ENCODE measurements at regions not wholly inside any gene's neighbourhood (a gene's known extent, or its start where the extent isn't known, plus 50 kb on each side); places are given as distances from the start of the nearest gene placed in this dataset.

- Histone ChIP-seq H3K4me1 (ENCODE audit: insufficient read depth, low read length) (no peaks in the 10 kb centered on the region), H3K79me2 (ENCODE audit: insufficient read depth, low read length) (no peaks in the 10 kb centered on the region), H3K27ac (ENCODE audit: low read length) (no peak overlapping the region), H3K27me3 (ENCODE audit: insufficient read depth, low read length, poor library complexity) (no peaks in the 10 kb centered on the region), H3K4me3 (ENCODE audit: low read depth in 1 of 2, low read length in 2 of 2) (no peak overlapping the region), H3K9me3 (ENCODE audit: insufficient read depth, low read length, severe bottlenecking) (no peaks in the 10 kb centered on the region), H4K20me1 (ENCODE audit: insufficient read depth, low read length) (no peaks in the 10 kb centered on the region), H3K36me3 (ENCODE audit: insufficient read depth, low read length) (no peaks in the 10 kb centered on the region), H3K4me2 (ENCODE audit: insufficient read depth, low read length) (no peak overlapping the region), H2AFZ (ENCODE audit: low read depth, low read length) (no peak overlapping the region), H3K9ac (ENCODE audit: low read depth, low read length) (no peak overlapping the region)
- ATAC-seq (ENCODE audit: insufficient read depth, low read depth) (no peak), DNase-seq (no peak)
- no peak for TF ChIP-seq EZH2 (IDR thresholded peaks at IDR 0.05; ENCODE audit: borderline replicate concordance, low read depth, low read length, severe bottlenecking)
- TF ChIP-seq, protein P1, sequence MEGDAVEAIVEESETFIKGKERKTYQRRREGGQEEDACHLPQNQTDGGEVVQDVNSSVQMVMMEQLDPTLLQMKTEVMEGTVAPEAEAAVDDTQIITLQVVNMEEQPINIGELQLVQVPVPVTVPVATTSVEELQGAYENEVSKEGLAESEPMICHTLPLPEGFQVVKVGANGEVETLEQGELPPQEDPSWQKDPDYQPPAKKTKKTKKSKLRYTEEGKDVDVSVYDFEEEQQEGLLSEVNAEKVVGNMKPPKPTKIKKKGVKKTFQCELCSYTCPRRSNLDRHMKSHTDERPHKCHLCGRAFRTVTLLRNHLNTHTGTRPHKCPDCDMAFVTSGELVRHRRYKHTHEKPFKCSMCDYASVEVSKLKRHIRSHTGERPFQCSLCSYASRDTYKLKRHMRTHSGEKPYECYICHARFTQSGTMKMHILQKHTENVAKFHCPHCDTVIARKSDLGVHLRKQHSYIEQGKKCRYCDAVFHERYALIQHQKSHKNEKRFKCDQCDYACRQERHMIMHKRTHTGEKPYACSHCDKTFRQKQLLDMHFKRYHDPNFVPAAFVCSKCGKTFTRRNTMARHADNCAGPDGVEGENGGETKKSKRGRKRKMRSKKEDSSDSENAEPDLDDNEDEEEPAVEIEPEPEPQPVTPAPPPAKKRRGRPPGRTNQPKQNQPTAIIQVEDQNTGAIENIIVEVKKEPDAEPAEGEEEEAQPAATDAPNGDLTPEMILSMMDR (IDR thresholded peaks at IDR 0.05; ENCODE audit: borderline replicate concordance, extremely low read depth, low read length, poor library complexity, severe bottlenecking), result no peak
These were observed 73.6 kb upstream of the MAMDC2 start for GRCh38 chr9:69970001-69970533.

GRCh38 chr9:69971643-69972449, 71.8 kb upstream of the MAMDC2 start:
- Histone ChIP-seq H3K4me2 (ENCODE audit: insufficient read depth, low read length) (no peak overlapping the region), H3K4me1 (ENCODE audit: insufficient read depth, low read length) (no peaks in the 10 kb centered on the region), H4K20me1 (ENCODE audit: insufficient read depth, low read length) (no peaks in the 10 kb centered on the region), H3K9me3 (ENCODE audit: insufficient read depth, low read length, severe bottlenecking) (no peaks in the 10 kb centered on the region), H3K36me3 (ENCODE audit: insufficient read depth, low read length) (no peaks in the 10 kb centered on the region), H3K79me2 (ENCODE audit: insufficient read depth, low read length) (no peaks in the 10 kb centered on the region), H3K27me3 (ENCODE audit: insufficient read depth, low read length, poor library complexity) (no peaks in the 10 kb centered on the region), H3K27ac (ENCODE audit: low read length) (no peak overlapping the region), H3K9ac (ENCODE audit: low read depth, low read length) (no peak overlapping the region), H2AFZ (ENCODE audit: low read depth, low read length) (no peak overlapping the region), H3K4me3 (ENCODE audit: low read depth in 1 of 2, low read length in 2 of 2) (no peak overlapping the region)
- TF ChIP-seq, protein P1 (IDR thresholded peaks at IDR 0.05; ENCODE audit: borderline replicate concordance, extremely low read depth, low read length, poor library complexity, severe bottlenecking), result peak; percentile 81
- TF ChIP-seq EZH2 (IDR thresholded peaks at IDR 0.05; ENCODE audit: borderline replicate concordance, low read depth, low read length, severe bottlenecking), result no peak
- ATAC-seq (ENCODE audit: insufficient read depth, low read depth), result peak; percentile 74; the same call in 2 of the 3 replicates
- DNase-seq, result peak; percentile 51

DNA sequence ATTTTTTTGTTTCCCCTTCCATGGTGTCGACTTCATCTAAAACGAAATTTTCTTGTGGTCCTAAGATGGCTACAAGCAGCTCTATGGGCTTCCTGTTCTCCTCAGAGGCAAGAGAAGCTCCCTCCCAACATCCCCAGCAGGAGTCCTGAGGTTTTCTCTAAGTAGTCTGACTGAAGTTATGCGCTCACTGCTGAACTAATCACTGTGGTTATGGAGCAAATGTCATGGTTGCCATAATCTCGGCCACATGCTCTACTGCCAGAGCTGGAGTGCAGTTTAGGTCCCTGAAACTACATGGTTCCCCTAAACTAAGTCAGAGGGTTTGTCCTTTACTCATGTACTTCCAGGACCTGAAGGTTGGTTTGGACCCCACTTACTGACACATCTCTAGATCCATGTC, 68.0 kb upstream of the MAMDC2 start:
- DNase-seq, result no peak
- Histone ChIP-seq H3K9ac (ENCODE audit: low read depth, low read length) (no peak overlapping the region), H4K20me1 (ENCODE audit: insufficient read depth, low read length) (no peaks in the 10 kb centered on the region), H3K4me1 (ENCODE audit: insufficient read depth, low read length) (no peaks in the 10 kb centered on the region), H3K27ac (ENCODE audit: low read length) (no peak overlapping the region), H3K9me3 (ENCODE audit: insufficient read depth, low read length, severe bottlenecking) (no peaks in the 10 kb centered on the region), H3K36me3 (ENCODE audit: insufficient read depth, low read length) (no peaks in the 10 kb centered on the region), H2AFZ (ENCODE audit: low read depth, low read length) (no peak overlapping the region), H3K27me3 (ENCODE audit: insufficient read depth, low read length, poor library complexity) (no peaks in the 10 kb centered on the region), H3K4me2 (ENCODE audit: insufficient read depth, low read length) (no peak overlapping the region), H3K79me2 (ENCODE audit: insufficient read depth, low read length) (no peaks in the 10 kb centered on the region), H3K4me3 (ENCODE audit: low read depth in 1 of 2, low read length in 2 of 2) (no peak overlapping the region)
- TF ChIP-seq EZH2 (IDR thresholded peaks at IDR 0.05; ENCODE audit: borderline replicate concordance, low read depth, low read length, severe bottlenecking), result no peak
- TF ChIP-seq, protein P1 (IDR thresholded peaks at IDR 0.05; ENCODE audit: borderline replicate concordance, extremely low read depth, low read length, poor library complexity, severe bottlenecking), result no peak
- ATAC-seq (ENCODE audit: insufficient read depth, low read depth), result no peak
